Duodenal mucosa (tissue), 2 donors: ENCODE measurements at regions not wholly inside any gene's neighbourhood (a gene's known extent, or its start where the extent isn't known, plus 50 kb on each side); places are given as distances from the start of the nearest gene placed in this dataset.

Source experiments
- H3K27ac ChIP-seq: one replicate; pipeline ENCODE4 v1.7.0; 2013; ENCODE audit warnings: low read depth, low read length
- H3K27me3 ChIP-seq, 2 donors: one replicate each; pipeline ENCODE4 v1.7.0; 2013; ENCODE audit warnings: low read length in 2 of 2, control low read depth in 1 of 2; ENCODE audit not compliant: insufficient read depth in 2 of 2, control insufficient read depth in 1 of 2
- H3K36me3 ChIP-seq, 2 donors: one replicate each; pipeline ENCODE4 v1.7.0; 2013; ENCODE audit warnings: low read length in 2 of 2, control low read depth in 1 of 2; ENCODE audit not compliant: insufficient read depth in 2 of 2, control insufficient read depth in 1 of 2
- H3K4me1 ChIP-seq, 2 donors: one replicate each; pipeline ENCODE4 v1.7.0; 2013; ENCODE audit warnings: low read length in 2 of 2, control low read depth in 1 of 2; ENCODE audit not compliant: insufficient read depth in 2 of 2, control insufficient read depth in 1 of 2
- H3K4me3 ChIP-seq, 2 donors: one replicate each; pipeline ENCODE4 v1.7.0; 2013; ENCODE audit warnings: low read length in 2 of 2, low read depth in 1 of 2
- H3K9ac ChIP-seq, 2 donors: one replicate each; pipeline ENCODE4 v1.7.0; 2013; ENCODE audit warnings: low read length in 2 of 2, low read depth in 1 of 2
- H3K9me3 ChIP-seq, 2 donors: one replicate each; pipeline ENCODE4 v1.7.0; 2013; ENCODE audit warnings: low read length in 2 of 2, control low read depth in 1 of 2; ENCODE audit not compliant: control insufficient read depth in 1 of 2

DNA sequence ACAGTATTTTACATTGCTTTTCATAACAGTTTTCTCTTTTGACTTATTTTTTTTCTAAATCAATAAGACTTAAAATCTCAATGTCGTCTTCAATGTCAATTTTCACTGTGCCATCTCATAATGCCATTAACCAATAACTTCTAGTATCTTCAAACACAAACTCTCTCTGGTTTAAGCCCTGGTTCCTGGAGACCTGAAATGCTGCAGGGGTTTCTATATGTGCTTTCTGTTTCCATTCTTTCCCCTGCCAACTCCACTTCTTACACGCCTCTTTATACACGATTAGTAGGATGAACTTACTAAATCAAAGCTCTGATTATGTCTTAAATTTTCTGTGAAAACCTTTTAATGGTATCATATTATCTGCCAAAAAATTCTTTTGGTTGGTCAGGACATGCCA, 191.4 kb downstream of the AMY1C start:
- Histone ChIP-seq H3K4me3 (no peak overlapping the region), H3K27ac (no peak overlapping the region), H3K9me3 (no peaks in the 10 kb centered on the region), H3K27me3 (no peaks in the 10 kb centered on the region), H3K9ac (no peak overlapping the region), H3K36me3 (no peaks in the 10 kb centered on the region), H3K4me1 (no peaks in the 10 kb centered on the region)

- no peak overlapping the region for H3K9ac ChIP-seq
- no peaks in the 10 kb centered on the region for H3K9me3 ChIP-seq
- no peaks in the 10 kb centered on the region for H3K36me3 ChIP-seq
- H3K27ac ChIP-seq = no peak overlapping the region
- no peak overlapping the region for H3K4me3 ChIP-seq
- H3K4me1 ChIP-seq = no peaks in the 10 kb centered on the region
- H3K27me3 ChIP-seq = no peaks in the 10 kb centered on the region
Observed at GRCh38 chr1:103942029-103942428, 192.3 kb downstream of the AMY1C start.

DNA sequence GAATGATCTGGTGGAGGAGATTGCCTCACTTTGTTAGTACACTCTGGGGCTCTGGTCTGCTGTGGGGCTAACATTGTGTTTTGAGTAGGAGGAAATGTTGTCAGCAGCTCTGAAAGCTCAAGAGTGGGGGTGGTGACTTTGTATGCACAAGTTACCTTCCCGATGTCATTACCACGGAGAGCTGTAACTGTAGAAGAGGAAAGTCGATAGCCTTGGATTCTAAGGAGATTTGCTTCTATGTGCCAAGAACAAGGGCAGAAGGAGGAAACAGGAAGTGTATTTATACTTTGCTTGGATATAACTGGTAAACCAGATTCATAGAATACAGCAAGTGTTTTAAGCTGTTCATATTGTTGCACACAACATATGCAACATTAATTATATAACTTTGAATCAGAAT, 196.1 kb downstream of the AMY1C start:
- Histone ChIP-seq H3K9me3 (no peaks in the 10 kb centered on the region), H3K27ac (no peak overlapping the region), H3K9ac (no peak overlapping the region), H3K36me3 (no peaks in the 10 kb centered on the region), H3K4me3 (no peak overlapping the region), H3K27me3 (no peaks in the 10 kb centered on the region), H3K4me1 (no peaks in the 10 kb centered on the region)

DNA sequence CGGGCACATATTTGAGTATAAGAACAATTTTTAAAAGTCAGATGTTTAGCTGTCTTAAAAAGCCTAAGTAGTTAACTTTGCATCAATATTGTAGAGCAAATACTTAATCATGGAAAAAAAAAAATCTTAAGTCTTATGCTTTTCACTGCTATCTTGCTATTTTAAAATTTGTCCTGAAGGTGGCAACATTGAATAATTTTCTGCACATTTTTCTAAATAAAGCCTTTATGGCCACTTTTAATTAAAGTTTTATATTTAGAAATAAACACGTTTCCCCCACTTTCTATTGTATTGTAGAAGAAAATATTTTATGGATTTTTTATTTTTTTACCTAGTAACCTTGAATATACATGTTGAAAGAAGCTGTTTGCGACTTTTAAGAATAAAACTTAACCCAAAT, 198.8 kb downstream of the AMY1C start:
- no peak overlapping the region for H3K4me3 ChIP-seq
- no peak overlapping the region for H3K9ac ChIP-seq
- no peak overlapping the region for H3K27ac ChIP-seq
- no peaks in the 10 kb centered on the region for H3K4me1 ChIP-seq
- peaks cover 0 to 2% of the 10 kb centered on the region in 2 donors for H3K9me3 ChIP-seq
- no peaks in the 10 kb centered on the region for H3K36me3 ChIP-seq
- H3K27me3 ChIP-seq = no peaks in the 10 kb centered on the region

- Histone ChIP-seq H3K4me3 (no peak overlapping the region), H3K9ac (no peak overlapping the region), H3K4me1 (no peaks in the 10 kb centered on the region), H3K36me3 (no peaks in the 10 kb centered on the region), H3K27me3 (no peaks in the 10 kb centered on the region), H3K9me3 (peaks cover 0 to 3% of the 10 kb centered on the region in 2 donors), H3K27ac (no peak overlapping the region)
Observed at GRCh38 chr1:103949779-103950178, 200.1 kb downstream of the AMY1C start.

DNA sequence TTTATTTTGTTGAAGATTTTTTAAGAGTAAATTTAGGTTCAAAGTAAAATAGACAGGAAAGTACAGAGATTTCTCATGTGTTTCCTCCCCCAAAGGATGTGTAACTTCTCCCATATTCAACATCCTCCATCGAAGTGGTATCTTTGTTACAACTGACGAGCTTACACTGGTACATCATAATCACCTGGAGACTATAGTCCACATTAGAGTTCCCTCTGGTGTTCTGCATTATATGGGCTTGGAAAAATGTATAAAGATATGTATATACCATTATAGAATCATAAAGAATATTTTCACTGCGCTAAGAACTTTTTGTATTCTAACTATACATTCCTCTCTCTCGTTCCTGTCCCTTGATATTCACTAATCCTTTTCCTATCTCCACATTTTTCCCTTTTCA, 203.7 kb downstream of the AMY1C start:
- Histone ChIP-seq H3K4me3 (no peak overlapping the region), H3K9ac (no peak overlapping the region), H3K27me3 (no peaks in the 10 kb centered on the region), H3K4me1 (no peaks in the 10 kb centered on the region), H3K36me3 (no peaks in the 10 kb centered on the region), H3K27ac (no peak overlapping the region), H3K9me3 (peaks cover 0 to 3% of the 10 kb centered on the region in 2 donors)

DNA sequence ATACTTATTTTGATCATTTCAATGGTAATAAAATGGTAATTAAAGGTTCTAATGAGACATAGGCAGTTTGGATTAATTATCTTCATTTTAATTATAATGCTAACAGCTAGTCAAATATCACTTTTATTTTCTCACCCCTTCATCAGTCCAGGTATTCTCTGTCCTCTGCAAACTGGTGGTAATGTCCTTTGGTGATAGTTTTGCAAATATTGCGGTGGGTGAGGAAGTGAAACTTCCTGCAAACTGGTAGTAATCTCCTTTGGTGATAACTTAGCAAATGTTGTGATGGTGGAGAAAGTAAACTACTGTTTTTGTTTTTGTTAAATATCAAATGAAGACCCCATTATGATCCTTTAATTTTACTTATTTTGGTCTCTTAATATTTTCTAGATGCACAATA, 209.0 kb downstream of the AMY1C start:
- no peaks in the 10 kb centered on the region for H3K27me3 ChIP-seq
- no peak overlapping the region for H3K9ac ChIP-seq
- H3K4me3 ChIP-seq = no peak overlapping the region
- peaks cover 9 to 14% of the 10 kb centered on the region in 2 donors for H3K9me3 ChIP-seq
- no peaks in the 10 kb centered on the region for H3K4me1 ChIP-seq
- H3K27ac ChIP-seq = no peak overlapping the region
- H3K36me3 ChIP-seq = no peaks in the 10 kb centered on the region

DNA sequence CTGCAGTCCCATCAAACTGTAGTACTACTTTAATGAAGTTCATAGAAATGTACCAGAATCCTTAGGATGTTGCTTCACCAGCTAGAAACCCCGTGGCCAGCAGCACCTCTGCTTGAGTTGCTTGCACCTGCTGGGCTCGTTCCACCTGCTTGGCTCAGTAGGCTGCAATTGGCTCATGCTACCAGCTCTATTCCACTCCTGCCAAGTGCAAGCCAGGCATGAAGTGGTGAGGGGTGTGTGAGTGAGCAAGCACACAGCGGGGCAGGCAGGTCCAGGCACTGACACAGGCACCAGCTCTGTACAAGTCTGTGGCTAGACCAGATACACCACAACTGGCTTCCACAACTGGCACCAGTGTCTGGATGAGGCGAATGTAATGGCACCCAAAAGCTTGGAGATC, 209.9 kb downstream of the AMY1C start:
- H3K4me3 ChIP-seq = no peak overlapping the region
- no peaks in the 10 kb centered on the region for H3K27me3 ChIP-seq
- peaks cover 9 to 12% of the 10 kb centered on the region in 2 donors for H3K9me3 ChIP-seq
- H3K36me3 ChIP-seq = no peaks in the 10 kb centered on the region
- no peak overlapping the region for H3K9ac ChIP-seq
- no peaks in the 10 kb centered on the region for H3K4me1 ChIP-seq
- no peak overlapping the region for H3K27ac ChIP-seq

GRCh38 chr1:103960045-103960444, 210.3 kb downstream of the AMY1C start:
- Histone ChIP-seq H3K9ac (no peak overlapping the region), H3K4me1 (no peaks in the 10 kb centered on the region), H3K9me3 (peaks cover 9 to 12% of the 10 kb centered on the region in 2 donors), H3K27ac (no peak overlapping the region), H3K27me3 (no peaks in the 10 kb centered on the region), H3K4me3 (no peak overlapping the region), H3K36me3 (no peaks in the 10 kb centered on the region)

- H3K4me3 ChIP-seq = no peak overlapping the region
- H3K4me1 ChIP-seq = no peaks in the 10 kb centered on the region
- H3K27me3 ChIP-seq = no peaks in the 10 kb centered on the region
- peaks cover 9 to 12% of the 10 kb centered on the region in 2 donors for H3K9me3 ChIP-seq
- H3K27ac ChIP-seq = no peak overlapping the region
- H3K9ac ChIP-seq = no peak overlapping the region
- H3K36me3 ChIP-seq = no peaks in the 10 kb centered on the region
Observed at GRCh38 chr1:103960710-103961109, 211.0 kb downstream of the AMY1C start.

DNA sequence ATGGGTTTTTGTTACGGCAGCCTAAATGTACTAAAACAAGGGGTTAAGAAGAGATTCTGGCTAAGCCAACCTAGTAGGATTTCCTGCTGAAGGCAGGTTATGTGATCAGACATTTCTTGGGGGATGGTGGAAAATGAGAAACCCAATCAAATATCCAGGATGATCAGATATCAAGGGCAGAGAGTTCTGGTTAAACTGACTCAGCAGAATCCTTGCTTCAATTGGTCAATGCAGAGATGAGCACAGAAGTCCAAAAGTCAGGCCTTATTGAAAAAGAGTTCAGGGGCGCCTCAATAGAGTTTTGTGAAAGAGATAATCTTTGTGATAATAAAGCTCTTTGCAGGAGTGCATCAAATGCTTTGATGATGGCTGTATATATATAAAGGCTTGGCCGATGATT, 237.1 kb downstream of the AMY1C start:
- H3K36me3 ChIP-seq = no peaks in the 10 kb centered on the region
- peaks cover 0 to under 1% of the 10 kb centered on the region in 2 donors for H3K9me3 ChIP-seq
- H3K9ac ChIP-seq = no peak overlapping the region
- no peaks in the 10 kb centered on the region for H3K4me1 ChIP-seq
- H3K4me3 ChIP-seq = no peak overlapping the region
- no peak overlapping the region for H3K27ac ChIP-seq
- no peaks in the 10 kb centered on the region for H3K27me3 ChIP-seq
